K562 (cell line): ENCODE measurements at regions not wholly inside any gene's neighbourhood (a gene's known extent, or its start where the extent isn't known, plus 50 kb on each side); places are given as distances from the start of the nearest gene placed in this dataset.
"Not testable (repeated sequence)": the region's sequence is repeated elsewhere in the genome, so short reads cannot be mapped to it uniquely, and the experiment has no call there.

Experiments
- ATAC-seq: fragments of 200-7000 bp; cut with Tn5 transposase; 3 replicates; pipeline ENCODE4 v1.9.1; 2020; ENCODE audit warnings: moderate library complexity
- BruUV-seq: library from RNA; stranded (reverse); fragments of 400-500 nt; replicated peaks from 2 replicates; lab custom pipeline; 2021; lab: Mats Ljungman, UMichigan
- CTCF ChIA-PET: fragments of 300-600 bp; formaldehyde crosslinking; extraction: SDS; loops from one replicate; lab custom pipeline; 2021; ENCODE audit warnings: low intra/inter-chr PET ratio; lab: Yijun Ruan, JAX
- POLR2A ChIA-PET: fragments of 300-600, 350-650 bp; sonication (Branson Sonifier 250); formaldehyde crosslinking; extraction: SDS; loops from one replicate; lab custom pipeline; 2021; ENCODE audit warnings: antibody characterized with exemption, inconsistent platforms; lab: Yijun Ruan, JAX
- DNase-seq, 4 experiments: peaks; one replicate each; pipeline versions ENCODE4 v3.0.0 to v3.0.0-alpha.2; 2011 to 2018; ENCODE audit warnings: low spot score in 3 of 4, mixed read lengths in 3 of 4; ENCODE audit errors: extremely low read depth in 1 of 4
- FAIRE-seq: peaks from 2 replicates; lab custom pipeline; 2011; peaks lifted over from hg19 to GRCh38; lab: Jason Lieb, UNC
- H2AFZ ChIP-seq: 2 replicates; pipeline ENCODE4 v1.6.0; 2011; ENCODE audit warnings: low read depth, low read length, control low read depth, inconsistent platforms
- H3K27ac ChIP-seq: fragments of 200-600 bp; 3 replicates; pipeline ENCODE4 v1.8.0; 2011; ENCODE audit warnings: low read depth, mild to moderate bottlenecking, control low read depth, inconsistent platforms, low read length, moderate library complexity, mixed read lengths; ENCODE audit errors: extremely low read depth
- H3K27me3 ChIP-seq, 2 experiments: fragments of 300-600 bp in 1 of 2; 2 replicates in 1 of 2; 3 replicates in 1 of 2; pipeline versions ENCODE4 v1.6.0 to v1.8.0; 2011; ENCODE audit warnings: inconsistent platforms in 2 of 2, low read length in 2 of 2, mild to moderate bottlenecking in 1 of 2, mixed read lengths in 1 of 2, moderate library complexity in 1 of 2; ENCODE audit not compliant: control insufficient read depth in 2 of 2, insufficient read depth in 2 of 2
- H3K36me3 ChIP-seq: fragments of 300-600 bp; 3 replicates; pipeline ENCODE4 v1.8.0; 2011; ENCODE audit warnings: mild to moderate bottlenecking, low read length, inconsistent platforms; ENCODE audit not compliant: control insufficient read depth, insufficient read depth
- H3K4me1 ChIP-seq, 2 experiments: fragments of 200-600 bp in 1 of 2; replicated peaks in 1 of 2; 2 replicates in 1 of 2; 3 replicates in 1 of 2; pipeline versions ENCODE4 v1.5.1 to v1.8.0; 2011; ENCODE audit warnings: inconsistent platforms in 2 of 2, low read length in 2 of 2, mild to moderate bottlenecking in 1 of 2, mixed read lengths in 1 of 2, moderate library complexity in 1 of 2; ENCODE audit not compliant: control insufficient read depth in 2 of 2, insufficient read depth in 2 of 2
- H3K4me2 ChIP-seq: 2 replicates; pipeline ENCODE4 v1.6.1; 2011; ENCODE audit warnings: low read length, control low read depth, inconsistent platforms, mixed read lengths; ENCODE audit not compliant: insufficient read depth
- H3K4me3 ChIP-seq: fragments of 200-600 bp; sonication (generic), shearing (Covaris generic); 2 replicates; pipeline ENCODE4 v1.5.1; 2016; ENCODE audit warnings: control low read depth, inconsistent platforms
- H3K79me2 ChIP-seq: fragments of 200-600 bp; 3 replicates; pipeline ENCODE4 v1.8.0; 2011; ENCODE audit warnings: low read length, inconsistent platforms; ENCODE audit not compliant: control insufficient read depth, insufficient read depth
- H3K9ac ChIP-seq, 2 experiments: 2 replicates each; pipeline versions ENCODE4 v1.6.0 to v1.6.1; 2011; ENCODE audit warnings: low read depth in 2 of 2, low read length in 2 of 2, control low read depth in 1 of 2, inconsistent platforms in 1 of 2, mild to moderate bottlenecking in 1 of 2, mixed read lengths in 1 of 2; ENCODE audit not compliant: insufficient read depth in 1 of 2
- H3K9me1 ChIP-seq: one replicate; pipeline ENCODE4 v1.6.0; 2011; ENCODE audit warnings: inconsistent platforms, mild to moderate bottlenecking, low read length, moderate library complexity; ENCODE audit not compliant: control insufficient read depth, insufficient read depth
- H3K9me3 ChIP-seq: replicated peaks from 2 replicates; pipeline ENCODE4 v1.5.1; 2011; ENCODE audit warnings: low read depth, low read length, inconsistent platforms; ENCODE audit not compliant: control insufficient read depth, insufficient read depth
- H4K20me1 ChIP-seq: replicated peaks from 2 replicates; pipeline ENCODE4 v1.6.1; 2011; ENCODE audit warnings: low read length, inconsistent platforms, mixed read lengths; ENCODE audit not compliant: control insufficient read depth, insufficient read depth
- CEBPB ChIP-seq: fragments of 450-650 bp; IDR thresholded peaks from 2 replicates; pipeline ENCODE4 v1.6.1; 2016; ENCODE audit warnings: missing genetic modification characterization, missing compliant biosample characterization
- NR2C2 ChIP-seq, 2 experiments: fragments of 200-800 bp in 1 of 2; sonication (Bioruptor generic) in 1 of 2; sonication (generic) in 1 of 2; formaldehyde crosslinking in 1 of 2; IDR thresholded peaks; 2 replicates each; pipeline versions ENCODE4 v1.6.1 to v1.8.0; 2016 to 2022; ENCODE audit warnings: mild to moderate bottlenecking in 1 of 2, missing compliant biosample characterization in 1 of 2, missing genetic modification characterization in 1 of 2, missing genetic modification reagents in 1 of 2
- NRF1 ChIP-seq, 2 experiments: fragments of 450-650 bp; IDR thresholded peaks in 1 of 2; conservative IDR thresholded peaks in 1 of 2; 2 replicates each; pipeline ENCODE4 v1.6.1; 2014; ENCODE audit warnings: mild to moderate bottlenecking in 2 of 2
- PHF8 ChIP-seq: fragments of 200-600 bp; sonication (generic); IDR thresholded peaks from 2 replicates; pipeline ENCODE4 v1.6.1; 2012; ENCODE audit warnings: mixed run types, mild to moderate bottlenecking, inconsistent platforms, low read length, moderate library complexity, borderline replicate concordance
- YY1 ChIP-seq, 3 experiments: IDR thresholded peaks; 2 replicates each; pipeline ENCODE4 v1.6.1; 2011; ENCODE audit warnings: low read length in 2 of 3, mild to moderate bottlenecking in 2 of 3, moderate library complexity in 2 of 3, borderline replicate concordance in 1 of 3, control low read depth in 1 of 3, low read depth in 1 of 3; ENCODE audit not compliant: insufficient read depth in 3 of 3, insufficient replicate concordance in 2 of 3, control insufficient read depth in 1 of 3, insufficient read length in 1 of 3; ENCODE audit errors: extremely low read depth in 1 of 3
- WGBS: fragments of 100-300 bp; shearing (Covaris generic); methylation state at CpG from one replicate; pipeline ENCODE4 v1.1.6; 2016; ENCODE audit warnings: low coverage, mixed read lengths; ENCODE audit not compliant: insufficient coverage; ENCODE audit errors: missing lambda C conversion rate; 5-methylcytosine and 5-hydroxymethylcytosine counted together
- in situ Hi-C: fragments of 300-500 bp; cut with MboI; formaldehyde crosslinking; loops from 4 replicates; pipeline ENCODE4 v1.15.0; 2018; ENCODE audit warnings: inconsistent platforms, mixed read lengths
- intact Hi-C: fragments of 100-400 bp; cut with micrococcal nuclease; formaldehyde crosslinking; loops from 2 replicates; pipeline ENCODE4 v1.14.2; 2022

- BruUV-seq; in situ Hi-C loops; H3K4me1 ChIP-seq; FAIRE-seq; H3K36me3 ChIP-seq; CTCF ChIA-PET; H3K9ac ChIP-seq; H3K9me1 ChIP-seq; H3K79me2 ChIP-seq; H3K27me3 ChIP-seq; intact Hi-C loops; H3K9me3 ChIP-seq; H4K20me1 ChIP-seq; TF ChIP-seq NR2C2 (CRISPR knock-in tag; IDR thresholded peaks at IDR 0.05): not testable (repeated sequence)
- H2AFZ ChIP-seq = peak overlapping the region; percentile 75
- DNase-seq (peak in 1 of 4 experiments; percentile 5), ATAC-seq (peak; percentile 65)
- H3K27ac ChIP-seq = peak overlapping the region; percentile 56; the same call in 1 of the 3 replicates
- WGBS = 1% methylated on average over 14 of the region's 18 CpGs
- POLR2A ChIA-PET = interaction anchor here (1.3 kb wide), 1 partner anchor 11 kb away, joined by 4 read pairs; no protein-coding TSS in a partner anchor
- peak overlapping the region; percentile 25; the same call in 1 of the 2 replicates for H3K4me2 ChIP-seq
- peak overlapping the region; percentile 10; the same call in 1 of the 2 replicates for H3K4me3 ChIP-seq
- TF ChIP-seq CEBPB (tag) (peak; percentile 38; the same call in 1 of the 2 replicates), PHF8 (peak; percentile 19; the same call in 1 of the 2 replicates), YY1 (IDR thresholded peaks at IDR 0.05; ENCODE audit: borderline replicate concordance in 1 of 3, control insufficient read depth in 1 of 3, extremely low read depth in 1 of 3, insufficient read depth in 3 of 3, insufficient read length in 1 of 3, insufficient replicate concordance in 2 of 3, low read depth in 1 of 3, low read length in 2 of 3) (peak in 2 of 3 experiments; percentile 47 to 74), NRF1 (conservative IDR thresholded peaks at IDR 0.05 in 1 of 2, IDR thresholded peaks at IDR 0.05 in 1 of 2) (0 out of 4 replicates have a peak, but pooled peaks of 1 of the 2 experiments have one; percentile 11), NR2C2 (tag; IDR thresholded peaks at IDR 0.05) (peak; percentile 59; the same call in 1 of the 2 replicates)
These were observed 527.6 kb upstream of the LRRN3 start for GRCh38 chr7:110563286-110563685.
